HG03066 (cell line): ENCODE measurements at regions not wholly inside any gene's neighbourhood (a gene's known extent, or its start where the extent isn't known, plus 50 kb on each side); places are given as distances from the start of the nearest gene placed in this dataset.
"Not testable (repeated sequence)": the region's sequence is repeated elsewhere in the genome, so short reads cannot be mapped to it uniquely, and the experiment has no call there.

ENCODE experiments used
- ATAC-seq: cut with Tn5 transposase; IDR thresholded peaks from one replicate; pipeline ENCODE4 v1.9.1; 2021; ENCODE audit warnings: low read depth; ENCODE audit not compliant: unreplicated experiment

GRCh38 chr14:28820677-28821076 is 54.1 kb downstream of the FOXG1 start:
- ATAC-seq = no peak

GRCh38 chr14:28821993-28822392 is 55.4 kb downstream of the FOXG1 start:
- ATAC-seq = no peak

GRCh38 chr14:28823245-28823644 is 56.7 kb downstream of the FOXG1 start:
- ATAC-seq = no peak

- no peak for ATAC-seq
Measured at GRCh38 chr14:28830115-28830534, 63.5 kb downstream of the FOXG1 start.

GRCh38 chr14:28831126-28831525 is 64.5 kb downstream of the FOXG1 start:
- peak; percentile 96 for ATAC-seq

- not testable (repeated sequence) for ATAC-seq
Measured at GRCh38 chr14:28842569-28842968, 76.0 kb downstream of the FOXG1 start.

GRCh38 chr14:28867571-28867970 is 101.0 kb downstream of the FOXG1 start:
- no peak for ATAC-seq

GRCh38 chr14:28870033-28870564 is 103.5 kb downstream of the FOXG1 start:
- no peak for ATAC-seq

GRCh38 chr14:28875934-28876571 is 109.5 kb downstream of the FOXG1 start:
- no peak for ATAC-seq

- no peak for ATAC-seq
Measured at GRCh38 chr14:28876572-28876945, 110.0 kb downstream of the FOXG1 start.

- no peak for ATAC-seq
Measured at GRCh38 chr14:28877923-28878322, 111.3 kb downstream of the FOXG1 start.

GRCh38 chr14:28879573-28879996 is 113.0 kb downstream of the FOXG1 start:
- no peak for ATAC-seq

- no peak for ATAC-seq
Measured at GRCh38 chr14:28886940-28887339, 120.4 kb downstream of the FOXG1 start.

- ATAC-seq = no peak
Measured at GRCh38 chr14:28895389-28895788, 128.8 kb downstream of the FOXG1 start.

GRCh38 chr14:28896337-28896736 is 129.8 kb downstream of the FOXG1 start:
- ATAC-seq = no peak

GRCh38 chr14:28901631-28902030 is 135.0 kb downstream of the FOXG1 start:
- ATAC-seq = no peak

GRCh38 chr14:28902930-28903329 is 136.3 kb downstream of the FOXG1 start:
- no peak for ATAC-seq

- ATAC-seq = no peak
Measured at GRCh38 chr14:28911521-28911920, 144.9 kb downstream of the FOXG1 start.

- ATAC-seq = no peak
Measured at GRCh38 chr14:28913056-28913455, 146.5 kb downstream of the FOXG1 start.

GRCh38 chr14:28926122-28926521 is 159.5 kb downstream of the FOXG1 start:
- ATAC-seq = no peak

GRCh38 chr14:28931999-28932398 is 165.4 kb downstream of the FOXG1 start:
- no peak for ATAC-seq

GRCh38 chr14:28936601-28937000 is 170.0 kb downstream of the FOXG1 start:
- ATAC-seq = no peak

- no peak for ATAC-seq
Measured at GRCh38 chr14:28941758-28942157, 175.2 kb downstream of the FOXG1 start.
